A549 (cell line): ENCODE measurements at regions not wholly inside any gene's neighbourhood (a gene's known extent, or its start where the extent isn't known, plus 50 kb on each side); places are given as distances from the start of the nearest gene placed in this dataset.

ENCODE experiments used
- ATAC-seq, 2 experiments: fragments of 200-7000 bp in 1 of 2; fragments of >200 bp in 1 of 2; cut with Nextera tagmentation in 1 of 2; cut with Tn5 transposase in 1 of 2; 3 replicates each; pipeline versions ENCODE4 v1.8.0 to v1.9.1; 2018 to 2020; ENCODE audit warnings: mild to moderate bottlenecking in 1 of 2, moderate library complexity in 1 of 2
- CTCF ChIA-PET: fragments of 300-600 bp; sonication (Branson Sonifier 250); formaldehyde crosslinking; extraction: SDS; loops from one replicate; lab custom pipeline; 2021; ENCODE audit warnings: antibody characterized with exemption, inconsistent platforms; lab: Yijun Ruan, JAX
- POLR2A ChIA-PET: fragments of 350-600 bp; formaldehyde crosslinking; extraction: SDS; loops from one replicate; lab custom pipeline; 2021; ENCODE audit warnings: antibody characterized with exemption, inconsistent platforms; lab: Yijun Ruan, JAX
- DNase-seq, 2 experiments: peaks; one replicate each; pipeline versions ENCODE4 v3.0.0 to v3.0.0-alpha.2; 2011 to 2016; ENCODE audit warnings: low read depth in 1 of 2, low spot score in 1 of 2
- FAIRE-seq: peaks from 2 replicates; lab custom pipeline; 2011; peaks lifted over from hg19 to GRCh38; lab: Jason Lieb, UNC
- H3K27ac ChIP-seq, 2 experiments: fragments of >200 bp; sonication (Bioruptor Twin); formaldehyde crosslinking; 3 replicates each; pipeline ENCODE4 v1.5.1; 2016 to 2017
- H3K4me1 ChIP-seq: fragments of >200 bp; sonication (Bioruptor Twin); formaldehyde crosslinking; 3 replicates; pipeline ENCODE4 v1.6.1; 2016
- H3K4me2 ChIP-seq: fragments of >200 bp; sonication (Bioruptor Twin); formaldehyde crosslinking; 3 replicates; pipeline ENCODE4 v1.6.1; 2016
- H3K4me3 ChIP-seq: fragments of >200 bp; sonication (Bioruptor Twin); formaldehyde crosslinking; 3 replicates; pipeline ENCODE4 v1.5.1; 2016
- H3K9me3 ChIP-seq: fragments of >200 bp; sonication (Bioruptor Twin); formaldehyde crosslinking; 3 replicates; pipeline ENCODE4 v1.6.1; 2016
- ATOH8 ChIP-seq: fragments of 250-450 bp; sonication (Bioruptor Pico); IDR thresholded peaks from 2 replicates; pipeline ENCODE4 v1.5.0; 2020; ENCODE audit warnings: low read depth, mild to moderate bottlenecking, moderate library complexity
- BCL3 ChIP-seq: fragments of >200 bp; sonication (Bioruptor Twin); formaldehyde crosslinking; IDR thresholded peaks from 3 replicates; pipeline ENCODE4 v1.6.1; 2016
- CBX2 ChIP-seq: fragments of 200-600 bp; sonication (generic); IDR thresholded peaks from 2 replicates; pipeline ENCODE4 v1.6.1; 2016; ENCODE audit warnings: low read depth, mild to moderate bottlenecking, borderline replicate concordance
- EHMT2 ChIP-seq: fragments of 200-600 bp; sonication (generic); IDR thresholded peaks from 2 replicates; pipeline ENCODE4 v1.6.1; 2016; ENCODE audit warnings: antibody characterized with exemption, low read depth, mild to moderate bottlenecking, moderate library complexity
- ELK1 ChIP-seq: fragments of 150-350 bp; IDR thresholded peaks from 2 replicates; pipeline ENCODE4 v1.6.1; 2014; ENCODE audit warnings: low read depth, mild to moderate bottlenecking, low read length
- ESRRA ChIP-seq: fragments of 150-350 bp; IDR thresholded peaks from 2 replicates; pipeline ENCODE4 v1.6.1; 2014; ENCODE audit warnings: mild to moderate bottlenecking, low read length, borderline replicate concordance
- HDAC2 ChIP-seq: fragments of 200-600 bp; sonication (generic); IDR thresholded peaks from 2 replicates; pipeline ENCODE4 v1.6.1; 2016
- HOXB13 ChIP-seq: fragments of 250-450 bp; sonication (Bioruptor Pico); IDR thresholded peaks from 2 replicates; pipeline ENCODE4 v1.5.0; 2020; ENCODE audit warnings: low read depth, mild to moderate bottlenecking, moderate library complexity
- KDM5A ChIP-seq: fragments of 200-600 bp; sonication (generic); IDR thresholded peaks from 2 replicates; pipeline ENCODE4 v1.6.1; 2016; ENCODE audit warnings: antibody characterized with exemption, mild to moderate bottlenecking
- MAX ChIP-seq: IDR thresholded peaks from 2 replicates; pipeline ENCODE4 v1.6.1; 2012
- NR3C1 ChIP-seq: fragments of >200 bp; sonication (Bioruptor Twin); formaldehyde crosslinking; IDR thresholded peaks from 3 replicates; pipeline ENCODE4 v1.6.1; 2017
- PBX3 ChIP-seq: IDR thresholded peaks from 2 replicates; pipeline ENCODE4 v1.6.1; 2012
- PHF8 ChIP-seq: fragments of 200-600 bp; sonication (generic); IDR thresholded peaks from 2 replicates; pipeline ENCODE4 v1.6.1; 2016; ENCODE audit warnings: low read depth, mild to moderate bottlenecking, antibody characterized with exemption, moderate library complexity, borderline replicate concordance
- POLR2A ChIP-seq: IDR thresholded peaks from 2 replicates; pipeline ENCODE4 v1.6.1; 2012; ENCODE audit warnings: mild to moderate bottlenecking, low read length
- RAD21 ChIP-seq, 2 experiments: fragments of >200 bp in 1 of 2; sonication (Bioruptor Twin) in 1 of 2; formaldehyde crosslinking in 1 of 2; IDR thresholded peaks in 1 of 2; conservative IDR thresholded peaks in 1 of 2; 2 replicates in 1 of 2; 3 replicates in 1 of 2; pipeline ENCODE4 v1.6.1; 2012 to 2018; ENCODE audit warnings: inconsistent platforms in 1 of 2
- RCOR1 ChIP-seq: fragments of 150-350 bp; IDR thresholded peaks from 2 replicates; pipeline ENCODE4 v1.6.1; 2014; ENCODE audit warnings: antibody characterized with exemption, low read length, low read depth
- SMC3 ChIP-seq: fragments of >200 bp; sonication (Bioruptor Twin); formaldehyde crosslinking; IDR thresholded peaks from 3 replicates; pipeline ENCODE4 v1.6.1; 2018; ENCODE audit warnings: inconsistent platforms
- SREBF2 ChIP-seq: fragments of 450-650 bp; IDR thresholded peaks from 2 replicates; pipeline ENCODE4 v1.6.1; 2014; ENCODE audit warnings: mild to moderate bottlenecking, moderate library complexity
- WGBS: methylation state at CpG from one replicate; pipeline ENCODE4 v1.1.6; 2017; ENCODE audit errors: missing lambda C conversion rate; 5-methylcytosine and 5-hydroxymethylcytosine counted together

- 7% methylated on average over 3 of the region's 3 CpGs for WGBS
- TF ChIP-seq MAX (no peak), NR3C1 (no peak), BCL3 (no peak), KDM5A (no peak), POLR2A (no peak), SMC3 (no peak), HOXB13 (no peak), RAD21 (conservative IDR thresholded peaks at IDR 0.05 in 1 of 2, IDR thresholded peaks at IDR 0.05 in 1 of 2) (no peak), RCOR1 (no peak), ESRRA (no peak)
Observed at GRCh38 chr1:211885747-211886522, 55.4 kb upstream of the LPGAT1 start.

GRCh38 chr1:211882381-211883004 is 51.9 kb upstream of the LPGAT1 start:
- H3K27ac ChIP-seq, result no peak overlapping the region
- no peak for ATAC-seq
- WGBS, result 73% methylated on average over 4 of the region's 4 CpGs
- H3K9me3 ChIP-seq, result no peaks in the 10 kb centered on the region; the same call in 2 of the 3 replicates
- peaks cover 14% of the 10 kb centered on the region for H3K4me1 ChIP-seq
- no peak for DNase-seq
- FAIRE-seq, result no peak
- CTCF ChIA-PET, result no interaction called here
- no peak for TF ChIP-seq EHMT2
- TF ChIP-seq SREBF2, result no peak
- no peak for TF ChIP-seq PBX3
- no peak for TF ChIP-seq ATOH8
- TF ChIP-seq CBX2, result no peak
- TF ChIP-seq HDAC2, result no peak
- no peak for TF ChIP-seq POLR2A
- TF ChIP-seq PHF8, result no peak
- TF ChIP-seq ELK1, result no peak
- H3K4me3 ChIP-seq, result no peak overlapping the region
- H3K4me2 ChIP-seq, result no peak overlapping the region
- POLR2A ChIA-PET, result no interaction called here

More at GRCh38 chr1:211885747-211886522, 55.4 kb upstream of the LPGAT1 start:
- H3K27ac ChIP-seq, result peak overlapping the region; percentile 3 to 50; a peak in 3 of 6 replicates
- peaks cover 14% of the 10 kb centered on the region for H3K4me1 ChIP-seq
- ATAC-seq (peak; percentile 41 to 76; a peak in 5 of 6 replicates), DNase-seq (peak in 1 of 2 experiments; percentile 62), FAIRE-seq (no peak)
- peak overlapping the region; percentile 48 for H3K4me2 ChIP-seq
- no peak overlapping the region for H3K4me3 ChIP-seq
- CTCF ChIA-PET, result interaction anchor here (1.5 kb wide), 1 partner anchor 58 kb away, joined by 4 read pairs; no protein-coding TSS in a partner anchor
- POLR2A ChIA-PET, result no interaction called here
- no peaks in the 10 kb centered on the region; the same call in 2 of the 3 replicates for H3K9me3 ChIP-seq
